Fibroblast of the aortic adventitia (primary cell): ENCODE measurements at regions not wholly inside any gene's neighbourhood (a gene's known extent, or its start where the extent isn't known, plus 50 kb on each side); places are given as distances from the start of the nearest gene placed in this dataset.
A peak's percentile ranks its signal among the peaks of the same experiment; 100 is the strongest.

Experiments used
- DNase-seq: peaks from one replicate; pipeline ENCODE4 v3.0.0-alpha.2; 2010; ENCODE audit warnings: low read depth
- H3K4me3 ChIP-seq: 2 replicates; pipeline ENCODE4 v1.5.1; 2011; ENCODE audit warnings: low read depth, mild to moderate bottlenecking, control low read depth, low read length, moderate library complexity
- CTCF ChIP-seq: IDR thresholded peaks from 2 replicates; pipeline ENCODE4 v1.5.1; 2011; ENCODE audit warnings: mild to moderate bottlenecking, low read length, control low read depth, inconsistent platforms; ENCODE audit not compliant: insufficient read depth

- H3K4me3 ChIP-seq, result no peak overlapping the region
- DNase-seq, result no peak
- no peak for TF ChIP-seq CTCF
These were observed 1027.5 kb downstream of the CDH11 start for GRCh38 chr16:64094181-64094965.

GRCh38 chr16:64092271-64092670 is 1029.6 kb downstream of the CDH11 start:
- no peak overlapping the region for H3K4me3 ChIP-seq
- peak; percentile 28 for DNase-seq
- no peak for TF ChIP-seq CTCF

- no peak overlapping the region for H3K4me3 ChIP-seq
- no peak for TF ChIP-seq CTCF
- DNase-seq, result no peak
These were observed 1031.5 kb downstream of the CDH11 start for GRCh38 chr16:64090327-64090726.

- peak; percentile 46 for TF ChIP-seq CTCF
- H3K4me3 ChIP-seq, result no peak overlapping the region
- DNase-seq, result peak; percentile 39
These were observed 1032.2 kb downstream of the CDH11 start for GRCh38 chr16:64089697-64090096.

GRCh38 chr16:64088838-64089237 is 1033.0 kb downstream of the CDH11 start:
- no peak for TF ChIP-seq CTCF
- no peak for DNase-seq
- H3K4me3 ChIP-seq, result no peak overlapping the region

GRCh38 chr16:64085296-64085695 is 1036.6 kb downstream of the CDH11 start:
- TF ChIP-seq CTCF, result no peak
- DNase-seq, result no peak
- H3K4me3 ChIP-seq, result no peak overlapping the region

- TF ChIP-seq CTCF, result no peak
- no peak for DNase-seq
- no peak overlapping the region for H3K4me3 ChIP-seq
These were observed 1037.2 kb downstream of the CDH11 start for GRCh38 chr16:64084706-64085105.
